Endothelial cell (in vitro differentiated cells): ENCODE measurements at regions not wholly inside any gene's neighbourhood (a gene's known extent, or its start where the extent isn't known, plus 50 kb on each side); places are given as distances from the start of the nearest gene placed in this dataset.

Experiments
- DNase-seq: peaks from one replicate; pipeline ENCODE4 v3.0.0; 2021; ENCODE audit warnings: low spot score
- H3K27ac Mint-ChIP-seq: one replicate; pipeline ENCODE4 v1.8.0; 2021; ENCODE audit warnings: mixed read lengths, inconsistent platforms; ENCODE audit not compliant: unreplicated experiment
- H3K27me3 Mint-ChIP-seq: one replicate; pipeline ENCODE4 v1.8.0; 2021; ENCODE audit warnings: mild to moderate bottlenecking, moderate library complexity, mixed read lengths, inconsistent platforms; ENCODE audit not compliant: unreplicated experiment
- H3K36me3 Mint-ChIP-seq: one replicate; pipeline ENCODE4 v1.8.0; 2021; ENCODE audit warnings: mild to moderate bottlenecking, low read depth, mixed read lengths, inconsistent platforms; ENCODE audit not compliant: unreplicated experiment
- H3K4me1 Mint-ChIP-seq: one replicate; pipeline ENCODE4 v1.8.0; 2021; ENCODE audit warnings: mild to moderate bottlenecking, mixed read lengths, inconsistent platforms; ENCODE audit not compliant: unreplicated experiment
- H3K4me3 Mint-ChIP-seq: one replicate; pipeline ENCODE4 v1.8.0; 2021; ENCODE audit warnings: mild to moderate bottlenecking, mixed read lengths, inconsistent platforms; ENCODE audit not compliant: unreplicated experiment
- H3K9me3 Mint-ChIP-seq: one replicate; pipeline ENCODE4 v1.8.0; 2021; ENCODE audit warnings: mixed read lengths, inconsistent platforms; ENCODE audit not compliant: unreplicated experiment
- CTCF ChIP-seq: fragments of 200-600 bp; sonication (generic); IDR thresholded peaks from one replicate; pipeline ENCODE4 v1.5.0; 2021; ENCODE audit warnings: antibody characterized with exemption; ENCODE audit not compliant: unreplicated experiment

GRCh38 chr2:15834381-15835031 lies 105.8 kb upstream of the MYCN start:
- Mint-ChIP-seq H3K4me3 (no peak overlapping the region), H3K27me3 (peaks cover 4% of the 10 kb centered on the region), H3K4me1 (no peaks in the 10 kb centered on the region), H3K9me3 (no peaks in the 10 kb centered on the region), H3K36me3 (no peaks in the 10 kb centered on the region), H3K27ac (no peak overlapping the region)
- DNase-seq = no peak
- no peak for TF ChIP-seq CTCF

GRCh38 chr2:15835991-15836688 lies 104.2 kb upstream of the MYCN start:
- no peak for TF ChIP-seq CTCF
- DNase-seq = no peak
- Mint-ChIP-seq H3K4me1 (no peaks in the 10 kb centered on the region), H3K27ac (no peak overlapping the region), H3K4me3 (no peak overlapping the region), H3K9me3 (no peaks in the 10 kb centered on the region), H3K36me3 (no peaks in the 10 kb centered on the region), H3K27me3 (peaks cover 4% of the 10 kb centered on the region)

- Mint-ChIP-seq H3K9me3 (no peaks in the 10 kb centered on the region), H3K27me3 (peaks cover 4% of the 10 kb centered on the region), H3K4me3 (no peak overlapping the region), H3K4me1 (no peaks in the 10 kb centered on the region), H3K36me3 (no peaks in the 10 kb centered on the region), H3K27ac (no peak overlapping the region)
- no peak for TF ChIP-seq CTCF
- DNase-seq = no peak
Observed at GRCh38 chr2:15836689-15837610, 103.4 kb upstream of the MYCN start.

- Mint-ChIP-seq H3K9me3 (no peaks in the 10 kb centered on the region), H3K36me3 (no peaks in the 10 kb centered on the region), H3K4me3 (no peak overlapping the region), H3K27ac (no peak overlapping the region), H3K27me3 (peaks cover 6% of the 10 kb centered on the region), H3K4me1 (no peaks in the 10 kb centered on the region)
- DNase-seq = no peak
- no peak for TF ChIP-seq CTCF
Observed at GRCh38 chr2:15838481-15839090, 101.8 kb upstream of the MYCN start.
